ENCODE measurements at regions not wholly inside any gene's neighbourhood (a gene's known extent, or its start where the extent isn't known, plus 50 kb on each side); places are given as distances from the start of the nearest gene placed in this dataset.

DNA sequence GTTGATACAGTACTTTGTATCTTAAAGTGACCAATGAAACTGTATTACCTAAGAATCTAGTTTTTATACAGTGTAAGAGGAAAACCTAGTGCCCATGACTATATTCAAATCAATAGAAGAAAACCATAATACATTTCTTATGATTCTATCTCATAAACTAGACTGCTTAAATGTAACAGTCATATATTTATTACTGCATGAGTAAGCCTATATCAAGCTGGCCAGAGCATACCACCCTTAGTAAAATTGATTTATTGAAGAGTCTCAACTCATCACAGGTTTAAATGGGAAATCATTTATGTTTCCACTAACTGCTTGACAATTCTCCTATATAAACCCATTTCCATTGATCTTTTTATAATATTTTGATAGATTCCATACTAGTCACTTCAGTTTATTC is 1059.2 kb upstream of the LRRTM1 start:
- no peak for TF ChIP-seq ZNF140 (CRISPR knock-in tag; IDR thresholded peaks at IDR 0.05)
- TF ChIP-seq, protein P1, sequence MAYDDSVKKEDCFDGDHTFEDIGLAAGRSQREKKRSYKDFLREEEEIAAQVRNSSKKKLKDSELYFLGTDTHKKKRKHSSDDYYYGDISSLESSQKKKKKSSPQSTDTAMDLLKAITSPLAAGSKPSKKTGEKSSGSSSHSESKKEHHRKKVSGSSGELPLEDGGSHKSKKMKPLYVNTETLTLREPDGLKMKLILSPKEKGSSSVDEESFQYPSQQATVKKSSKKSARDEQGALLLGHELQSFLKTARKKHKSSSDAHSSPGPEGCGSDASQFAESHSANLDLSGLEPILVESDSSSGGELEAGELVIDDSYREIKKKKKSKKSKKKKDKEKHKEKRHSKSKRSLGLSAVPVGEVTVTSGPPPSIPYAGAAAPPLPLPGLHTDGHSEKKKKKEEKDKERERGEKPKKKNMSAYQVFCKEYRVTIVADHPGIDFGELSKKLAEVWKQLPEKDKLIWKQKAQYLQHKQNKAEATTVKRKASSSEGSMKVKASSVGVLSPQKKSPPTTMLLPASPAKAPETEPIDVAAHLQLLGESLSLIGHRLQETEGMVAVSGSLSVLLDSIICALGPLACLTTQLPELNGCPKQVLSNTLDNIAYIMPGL (CRISPR knock-in tag; IDR thresholded peaks at IDR 0.05) = no peak
- TF ChIP-seq CHD4 (IDR thresholded peaks at IDR 0.05; ENCODE audit: insufficient read depth, insufficient replicate concordance, low read depth, low read length, poor library complexity, severe bottlenecking) = no peak
- no peak for TF ChIP-seq SMAD1 (IDR thresholded peaks at IDR 0.05; ENCODE audit: low read depth, low read length, partially characterized antibody)
- TF ChIP-seq SIN3A (IDR thresholded peaks at IDR 0.05; ENCODE audit: borderline replicate concordance in 2 of 2, control insufficient read depth in 1 of 2, low read depth in 2 of 2, low read length in 2 of 2) = no peak
- TF ChIP-seq DACH1 (IDR thresholded peaks at IDR 0.05; ENCODE audit: partially characterized antibody) = no peak
- TF ChIP-seq HLTF (IDR thresholded peaks at IDR 0.05) = no peak
- no peak for TF ChIP-seq ESRRA (IDR thresholded peaks at IDR 0.05; ENCODE audit: borderline replicate concordance, low read depth)
- TF ChIP-seq, protein P2, sequence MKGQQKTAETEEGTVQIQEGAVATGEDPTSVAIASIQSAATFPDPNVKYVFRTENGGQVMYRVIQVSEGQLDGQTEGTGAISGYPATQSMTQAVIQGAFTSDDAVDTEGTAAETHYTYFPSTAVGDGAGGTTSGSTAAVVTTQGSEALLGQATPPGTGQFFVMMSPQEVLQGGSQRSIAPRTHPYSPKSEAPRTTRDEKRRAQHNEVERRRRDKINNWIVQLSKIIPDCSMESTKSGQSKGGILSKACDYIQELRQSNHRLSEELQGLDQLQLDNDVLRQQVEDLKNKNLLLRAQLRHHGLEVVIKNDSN (CRISPR knock-in tag; IDR thresholded peaks at IDR 0.05) = no peak
- no peak for TF ChIP-seq RFX5 (IDR thresholded peaks at IDR 0.05; ENCODE audit: low read depth, low read length)
